ENCODE measurements at regions not wholly inside any gene's neighbourhood (a gene's known extent, or its start where the extent isn't known, plus 50 kb on each side); places are given as distances from the start of the nearest gene placed in this dataset.

- TF ChIP-seq, protein P1, sequence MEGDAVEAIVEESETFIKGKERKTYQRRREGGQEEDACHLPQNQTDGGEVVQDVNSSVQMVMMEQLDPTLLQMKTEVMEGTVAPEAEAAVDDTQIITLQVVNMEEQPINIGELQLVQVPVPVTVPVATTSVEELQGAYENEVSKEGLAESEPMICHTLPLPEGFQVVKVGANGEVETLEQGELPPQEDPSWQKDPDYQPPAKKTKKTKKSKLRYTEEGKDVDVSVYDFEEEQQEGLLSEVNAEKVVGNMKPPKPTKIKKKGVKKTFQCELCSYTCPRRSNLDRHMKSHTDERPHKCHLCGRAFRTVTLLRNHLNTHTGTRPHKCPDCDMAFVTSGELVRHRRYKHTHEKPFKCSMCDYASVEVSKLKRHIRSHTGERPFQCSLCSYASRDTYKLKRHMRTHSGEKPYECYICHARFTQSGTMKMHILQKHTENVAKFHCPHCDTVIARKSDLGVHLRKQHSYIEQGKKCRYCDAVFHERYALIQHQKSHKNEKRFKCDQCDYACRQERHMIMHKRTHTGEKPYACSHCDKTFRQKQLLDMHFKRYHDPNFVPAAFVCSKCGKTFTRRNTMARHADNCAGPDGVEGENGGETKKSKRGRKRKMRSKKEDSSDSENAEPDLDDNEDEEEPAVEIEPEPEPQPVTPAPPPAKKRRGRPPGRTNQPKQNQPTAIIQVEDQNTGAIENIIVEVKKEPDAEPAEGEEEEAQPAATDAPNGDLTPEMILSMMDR (IDR thresholded peaks at IDR 0.05; ENCODE audit: low read depth, low read length), result no peak
- TF ChIP-seq MAX (IDR thresholded peaks at IDR 0.05; ENCODE audit: low read depth, low read length), result no peak
Measured at GRCh38 chr5:163221581-163221980, 215.8 kb upstream of the CCNG1 start.

Data from NB4 (cell line).